Gastrocnemius medialis (tissue), 4 donors: ENCODE measurements at regions not wholly inside any gene's neighbourhood (a gene's known extent, or its start where the extent isn't known, plus 50 kb on each side); places are given as distances from the start of the nearest gene placed in this dataset.

Experiments used
- POLR2A ChIP-seq, 2 donors: fragments of 450-650 bp; IDR thresholded peaks; one replicate each; pipeline ENCODE4 v1.6.1; 2017; ENCODE audit warnings: antibody characterized with exemption in 2 of 2, mild to moderate bottlenecking in 2 of 2, moderate library complexity in 2 of 2
- TF ChIP-seq, protein P1 (sequence below), 5 experiments: fragments of 450-650 bp in 3 of 5; fragments of 200-600 bp in 2 of 5; sonication (generic) in 2 of 5; IDR thresholded peaks in 4 of 5; conservative IDR thresholded peaks in 1 of 5; 1 replicate in 4 of 5; 2 replicates in 1 of 5; pipeline ENCODE4 v1.5.1; 2016 to 2019; ENCODE audit warnings: antibody characterized with exemption in 5 of 5, mild to moderate bottlenecking in 3 of 5, moderate library complexity in 3 of 5

DNA sequence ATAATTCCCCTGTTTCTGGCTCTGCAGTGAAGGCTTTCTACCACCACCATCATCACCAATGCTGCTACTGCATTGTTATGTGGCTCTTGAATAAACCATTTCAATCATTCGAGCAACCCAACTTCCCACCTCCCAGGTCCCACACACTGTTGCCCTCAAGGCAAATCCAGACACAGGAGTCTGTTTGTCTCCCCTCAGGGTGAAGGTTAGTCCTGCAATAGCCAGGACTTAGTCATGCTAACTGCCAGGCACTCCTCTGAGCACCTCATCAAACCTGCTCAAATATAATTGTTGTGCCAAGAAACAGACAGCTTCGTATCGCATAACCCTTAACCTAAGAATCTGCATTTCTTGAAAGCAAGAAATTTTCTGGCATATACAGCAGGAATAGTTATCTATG, 213.2 kb downstream of the KDR start:
- TF ChIP-seq, protein P1, sequence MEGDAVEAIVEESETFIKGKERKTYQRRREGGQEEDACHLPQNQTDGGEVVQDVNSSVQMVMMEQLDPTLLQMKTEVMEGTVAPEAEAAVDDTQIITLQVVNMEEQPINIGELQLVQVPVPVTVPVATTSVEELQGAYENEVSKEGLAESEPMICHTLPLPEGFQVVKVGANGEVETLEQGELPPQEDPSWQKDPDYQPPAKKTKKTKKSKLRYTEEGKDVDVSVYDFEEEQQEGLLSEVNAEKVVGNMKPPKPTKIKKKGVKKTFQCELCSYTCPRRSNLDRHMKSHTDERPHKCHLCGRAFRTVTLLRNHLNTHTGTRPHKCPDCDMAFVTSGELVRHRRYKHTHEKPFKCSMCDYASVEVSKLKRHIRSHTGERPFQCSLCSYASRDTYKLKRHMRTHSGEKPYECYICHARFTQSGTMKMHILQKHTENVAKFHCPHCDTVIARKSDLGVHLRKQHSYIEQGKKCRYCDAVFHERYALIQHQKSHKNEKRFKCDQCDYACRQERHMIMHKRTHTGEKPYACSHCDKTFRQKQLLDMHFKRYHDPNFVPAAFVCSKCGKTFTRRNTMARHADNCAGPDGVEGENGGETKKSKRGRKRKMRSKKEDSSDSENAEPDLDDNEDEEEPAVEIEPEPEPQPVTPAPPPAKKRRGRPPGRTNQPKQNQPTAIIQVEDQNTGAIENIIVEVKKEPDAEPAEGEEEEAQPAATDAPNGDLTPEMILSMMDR (IDR thresholded peaks at IDR 0.05 in 4 of 5, conservative IDR thresholded peaks at IDR 0.05 in 1 of 5): no peak
- TF ChIP-seq POLR2A (IDR thresholded peaks at IDR 0.05): no peak
